GM18520 (cell line): ENCODE measurements at regions not wholly inside any gene's neighbourhood (a gene's known extent, or its start where the extent isn't known, plus 50 kb on each side); places are given as distances from the start of the nearest gene placed in this dataset.

Experiments used
- ATAC-seq: cut with Tn5 transposase; IDR thresholded peaks from one replicate; pipeline ENCODE4 v1.9.1; 2021; ENCODE audit not compliant: unreplicated experiment

GRCh38 chr22:48694296-48694883 is 1133.3 kb downstream of the BRD1 start:
- no peak for ATAC-seq

GRCh38 chr22:48693377-48694135 is 1134.1 kb downstream of the BRD1 start:
- ATAC-seq: no peak

- ATAC-seq: no peak
These were observed 1134.8 kb downstream of the BRD1 start for GRCh38 chr22:48692734-48693376.

- no peak for ATAC-seq
These were observed 1136.2 kb downstream of the BRD1 start for GRCh38 chr22:48691431-48691851.

- no peak for ATAC-seq
These were observed 1136.9 kb downstream of the BRD1 start for GRCh38 chr22:48690583-48691317.

GRCh38 chr22:48689206-48689605 is 1138.5 kb downstream of the BRD1 start:
- ATAC-seq: no peak

GRCh38 chr22:48688366-48688765 is 1139.3 kb downstream of the BRD1 start:
- no peak for ATAC-seq

- no peak for ATAC-seq
These were observed 1140.1 kb downstream of the BRD1 start for GRCh38 chr22:48687606-48688005.

- no peak for ATAC-seq
These were observed 1140.9 kb downstream of the BRD1 start for GRCh38 chr22:48686694-48687302.

GRCh38 chr22:48685767-48686166 is 1141.9 kb downstream of the BRD1 start:
- no peak for ATAC-seq

- no peak for ATAC-seq
These were observed 1144.0 kb downstream of the BRD1 start for GRCh38 chr22:48683640-48684039.

GRCh38 chr22:48682504-48682903 is 1145.2 kb downstream of the BRD1 start:
- ATAC-seq: no peak

GRCh38 chr22:48680601-48681000 is 1147.1 kb downstream of the BRD1 start:
- ATAC-seq: no peak

GRCh38 chr22:48679656-48680555 is 1147.8 kb downstream of the BRD1 start:
- no peak for ATAC-seq

- ATAC-seq: no peak
These were observed 1149.2 kb downstream of the BRD1 start for GRCh38 chr22:48678171-48679135.

- no peak for ATAC-seq
These were observed 1150.1 kb downstream of the BRD1 start for GRCh38 chr22:48677621-48678020.

- no peak for ATAC-seq
These were observed 1150.5 kb downstream of the BRD1 start for GRCh38 chr22:48677168-48677520.

GRCh38 chr22:48676266-48677167 is 1151.2 kb downstream of the BRD1 start:
- no peak for ATAC-seq
